ENCODE measurements at regions not wholly inside any gene's neighbourhood (a gene's known extent, or its start where the extent isn't known, plus 50 kb on each side); places are given as distances from the start of the nearest gene placed in this dataset.

- no peak for TF ChIP-seq POLR2A (IDR thresholded peaks at IDR 0.05; ENCODE audit: low read depth, low read length)
- TF ChIP-seq POLR2AphosphoS5 (IDR thresholded peaks at IDR 0.05; ENCODE audit: low read depth, low read length), result no peak
- TF ChIP-seq TAF1 (IDR thresholded peaks at IDR 0.05; ENCODE audit: low read depth, low read length), result no peak
Measured at GRCh38 chr12:45577844-45578399, 151.6 kb upstream of the ARID2 start.

Data from GM12891 (cell line).